ENCODE measurements at regions not wholly inside any gene's neighbourhood (a gene's known extent, or its start where the extent isn't known, plus 50 kb on each side); places are given as distances from the start of the nearest gene placed in this dataset.
"Not testable (repeated sequence)": the region's sequence is repeated elsewhere in the genome, so short reads cannot be mapped to it uniquely, and the experiment has no call there.

DNA sequence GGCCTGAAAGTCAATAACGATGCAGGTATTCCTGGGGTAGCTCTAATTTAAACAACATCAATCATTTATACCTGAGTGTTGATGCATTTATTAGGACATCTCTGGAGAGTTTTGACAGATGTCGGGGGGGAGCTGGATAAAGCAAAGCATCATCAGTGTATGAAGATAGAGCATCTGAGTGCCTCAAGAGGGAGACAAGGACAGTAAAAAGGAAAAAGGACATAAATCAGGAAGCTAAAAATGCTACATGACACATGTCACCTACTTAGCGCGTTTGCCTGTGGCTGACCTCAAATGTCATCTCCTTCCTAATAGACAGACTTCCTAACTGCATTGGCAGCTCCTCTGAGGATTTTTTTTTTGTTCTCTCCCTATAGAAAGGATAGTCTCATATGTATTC is 259.5 kb upstream of the PKP2 start:
- H3K27ac ChIP-seq (ENCODE audit: low read depth, low read length) = no peak overlapping the region
- H3K4me1 ChIP-seq (ENCODE audit: control insufficient read depth, low read length) = no peaks in the 10 kb centered on the region
- no peak overlapping the region for H3K4me3 ChIP-seq (ENCODE audit: low read length)
- H3K9me2 ChIP-seq (replicated peaks; ENCODE audit: control insufficient read depth, low read length) = no peaks in the 10 kb centered on the region
- H3K79me2 ChIP-seq (ENCODE audit: control insufficient read depth, low read length) = no peaks in the 10 kb centered on the region
- H3K4me2 ChIP-seq (ENCODE audit: low read length) = no peak overlapping the region
- no peaks in the 10 kb centered on the region for H4K20me1 ChIP-seq (ENCODE audit: control insufficient read depth, insufficient read depth, low read depth, low read length)
- no peaks in the 10 kb centered on the region for H3K36me3 ChIP-seq (ENCODE audit: control insufficient read depth, low read length)
- H3K27me3 ChIP-seq (ENCODE audit: control insufficient read depth, low read length) = no peaks in the 10 kb centered on the region
- no peaks in the 10 kb centered on the region for H3K9me3 ChIP-seq (ENCODE audit: control insufficient read depth, insufficient read depth, low read length)
- no peak for TF ChIP-seq EZH2phosphoT487 (IDR thresholded peaks at IDR 0.05; ENCODE audit: borderline replicate concordance, low read length)
- TF ChIP-seq, protein P1, sequence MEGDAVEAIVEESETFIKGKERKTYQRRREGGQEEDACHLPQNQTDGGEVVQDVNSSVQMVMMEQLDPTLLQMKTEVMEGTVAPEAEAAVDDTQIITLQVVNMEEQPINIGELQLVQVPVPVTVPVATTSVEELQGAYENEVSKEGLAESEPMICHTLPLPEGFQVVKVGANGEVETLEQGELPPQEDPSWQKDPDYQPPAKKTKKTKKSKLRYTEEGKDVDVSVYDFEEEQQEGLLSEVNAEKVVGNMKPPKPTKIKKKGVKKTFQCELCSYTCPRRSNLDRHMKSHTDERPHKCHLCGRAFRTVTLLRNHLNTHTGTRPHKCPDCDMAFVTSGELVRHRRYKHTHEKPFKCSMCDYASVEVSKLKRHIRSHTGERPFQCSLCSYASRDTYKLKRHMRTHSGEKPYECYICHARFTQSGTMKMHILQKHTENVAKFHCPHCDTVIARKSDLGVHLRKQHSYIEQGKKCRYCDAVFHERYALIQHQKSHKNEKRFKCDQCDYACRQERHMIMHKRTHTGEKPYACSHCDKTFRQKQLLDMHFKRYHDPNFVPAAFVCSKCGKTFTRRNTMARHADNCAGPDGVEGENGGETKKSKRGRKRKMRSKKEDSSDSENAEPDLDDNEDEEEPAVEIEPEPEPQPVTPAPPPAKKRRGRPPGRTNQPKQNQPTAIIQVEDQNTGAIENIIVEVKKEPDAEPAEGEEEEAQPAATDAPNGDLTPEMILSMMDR (IDR thresholded peaks at IDR 0.05; ENCODE audit: low read depth, low read length, poor library complexity, severe bottlenecking) = no peak
- no peaks in the 10 kb centered on the region for H3F3A ChIP-seq (ENCODE audit: control insufficient read depth, insufficient read depth)

DNA sequence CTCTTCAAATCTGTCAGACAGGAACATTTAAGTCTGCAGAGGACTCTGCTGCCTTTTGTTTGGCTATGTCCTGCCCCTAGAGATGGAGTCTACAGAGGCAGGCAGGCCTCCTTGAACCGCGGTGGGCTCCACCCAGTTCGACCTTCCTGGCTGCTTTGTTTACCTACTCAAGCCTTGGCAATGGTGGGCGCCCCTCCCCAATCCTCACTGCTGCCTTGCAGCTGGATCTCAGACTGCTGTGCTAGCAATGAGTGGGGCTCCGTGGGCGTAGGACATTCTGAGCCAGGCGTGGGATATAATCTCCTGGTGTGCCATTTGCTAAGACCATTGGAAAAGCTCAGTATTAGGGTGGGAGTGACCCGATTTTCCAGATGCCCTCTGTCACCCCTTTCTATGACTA is 250.7 kb upstream of the PKP2 start:
- not testable (repeated sequence) for H4K20me1 ChIP-seq (ENCODE audit: control insufficient read depth, insufficient read depth, low read depth, low read length); H3F3A ChIP-seq (ENCODE audit: control insufficient read depth, insufficient read depth); H3K27me3 ChIP-seq (ENCODE audit: control insufficient read depth, low read length); H3K79me2 ChIP-seq (ENCODE audit: control insufficient read depth, low read length); H3K27ac ChIP-seq (ENCODE audit: low read depth, low read length); H3K4me3 ChIP-seq (ENCODE audit: low read length); H3K9me2 ChIP-seq (replicated peaks; ENCODE audit: control insufficient read depth, low read length); H3K4me1 ChIP-seq (ENCODE audit: control insufficient read depth, low read length); H3K9me3 ChIP-seq (ENCODE audit: control insufficient read depth, insufficient read depth, low read length); H3K36me3 ChIP-seq (ENCODE audit: control insufficient read depth, low read length); H3K4me2 ChIP-seq (ENCODE audit: low read length)

DNA sequence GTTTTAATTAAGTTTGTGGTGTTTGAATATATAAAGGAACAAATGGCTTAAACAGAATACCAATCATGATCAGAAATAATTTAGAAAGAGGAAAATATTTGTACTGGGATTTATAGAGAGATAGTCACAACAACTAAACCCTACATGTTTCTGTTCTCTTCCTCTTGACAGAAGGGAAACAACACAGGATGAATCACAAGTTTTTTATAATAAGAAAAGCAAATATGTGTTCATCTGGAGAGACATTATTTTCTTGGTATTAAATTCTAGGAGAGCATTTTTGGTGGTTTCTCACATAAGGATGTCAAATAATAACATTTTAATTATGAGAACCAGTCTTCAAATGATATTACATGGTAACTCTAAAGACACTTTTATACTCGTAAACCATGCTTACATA is 232.9 kb upstream of the PKP2 start:
- no peaks in the 10 kb centered on the region for H3F3A ChIP-seq (ENCODE audit: control insufficient read depth, insufficient read depth)
- no peak overlapping the region for H3K27ac ChIP-seq (ENCODE audit: low read depth, low read length)
- TF ChIP-seq, protein P1 (IDR thresholded peaks at IDR 0.05; ENCODE audit: low read depth, low read length, poor library complexity, severe bottlenecking) = no peak
- no peak for TF ChIP-seq EZH2phosphoT487 (IDR thresholded peaks at IDR 0.05; ENCODE audit: borderline replicate concordance, low read length)
- H3K4me3 ChIP-seq (ENCODE audit: low read length) = no peak overlapping the region
- H3K9me3 ChIP-seq (ENCODE audit: control insufficient read depth, insufficient read depth, low read length) = no peaks in the 10 kb centered on the region
- no peaks in the 10 kb centered on the region for H3K36me3 ChIP-seq (ENCODE audit: control insufficient read depth, low read length)
- no peak overlapping the region for H3K4me2 ChIP-seq (ENCODE audit: low read length)
- no peaks in the 10 kb centered on the region for H3K79me2 ChIP-seq (ENCODE audit: control insufficient read depth, low read length)
- no peaks in the 10 kb centered on the region for H3K4me1 ChIP-seq (ENCODE audit: control insufficient read depth, low read length)
- no peaks in the 10 kb centered on the region for H4K20me1 ChIP-seq (ENCODE audit: control insufficient read depth, insufficient read depth, low read depth, low read length)
- no peaks in the 10 kb centered on the region for H3K27me3 ChIP-seq (ENCODE audit: control insufficient read depth, low read length)
- H3K9me2 ChIP-seq (replicated peaks; ENCODE audit: control insufficient read depth, low read length) = no peaks in the 10 kb centered on the region

DNA sequence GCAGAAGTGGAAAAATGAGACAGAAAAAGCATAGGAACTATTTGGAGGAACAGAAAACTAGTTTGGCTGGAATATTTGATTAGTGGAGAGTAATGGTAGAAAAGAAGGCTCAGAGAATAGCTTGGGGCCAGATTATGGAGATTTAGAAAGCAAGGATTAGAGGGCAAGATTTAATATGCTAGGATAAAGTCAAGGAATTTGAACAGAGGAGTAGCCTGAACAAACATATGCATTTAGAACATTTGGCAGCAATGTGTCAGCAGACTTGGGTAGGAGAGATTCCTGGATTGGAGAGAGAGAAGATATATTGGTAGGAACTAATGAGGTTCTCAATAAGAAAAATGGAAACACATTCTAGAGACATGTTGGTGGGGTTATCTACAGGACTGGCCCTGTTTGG is 229.2 kb upstream of the PKP2 start:
- no peaks in the 10 kb centered on the region for H3K9me2 ChIP-seq (replicated peaks; ENCODE audit: control insufficient read depth, low read length)
- H3K4me1 ChIP-seq (ENCODE audit: control insufficient read depth, low read length) = no peaks in the 10 kb centered on the region
- H3F3A ChIP-seq (ENCODE audit: control insufficient read depth, insufficient read depth) = no peaks in the 10 kb centered on the region
- no peaks in the 10 kb centered on the region for H3K79me2 ChIP-seq (ENCODE audit: control insufficient read depth, low read length)
- no peaks in the 10 kb centered on the region for H3K27me3 ChIP-seq (ENCODE audit: control insufficient read depth, low read length)
- H3K36me3 ChIP-seq (ENCODE audit: control insufficient read depth, low read length) = no peaks in the 10 kb centered on the region
- no peaks in the 10 kb centered on the region for H4K20me1 ChIP-seq (ENCODE audit: control insufficient read depth, insufficient read depth, low read depth, low read length)
- H3K4me2 ChIP-seq (ENCODE audit: low read length) = no peak overlapping the region
- TF ChIP-seq, protein P1 (IDR thresholded peaks at IDR 0.05; ENCODE audit: low read depth, low read length, poor library complexity, severe bottlenecking) = no peak
- no peak for TF ChIP-seq EZH2phosphoT487 (IDR thresholded peaks at IDR 0.05; ENCODE audit: borderline replicate concordance, low read length)
- no peak overlapping the region for H3K4me3 ChIP-seq (ENCODE audit: low read length)
- H3K9me3 ChIP-seq (ENCODE audit: control insufficient read depth, insufficient read depth, low read length) = no peaks in the 10 kb centered on the region
- H3K27ac ChIP-seq (ENCODE audit: low read depth, low read length) = no peak overlapping the region
